ENCODE measurements at regions not wholly inside any gene's neighbourhood (a gene's known extent, or its start where the extent isn't known, plus 50 kb on each side); places are given as distances from the start of the nearest gene placed in this dataset.

- no peak for TF ChIP-seq ZNF274 (IDR thresholded peaks at IDR 0.05; ENCODE audit: borderline replicate concordance, low read depth, low read length)
- TF ChIP-seq ATF3 (IDR thresholded peaks at IDR 0.05), result no peak
- TF ChIP-seq ATF3 (CRISPR knock-in tag; conservative IDR thresholded peaks at IDR 0.05), result no peak
- no peak for TF ChIP-seq CAMTA2 (CRISPR knock-in tag; conservative IDR thresholded peaks at IDR 0.05)
- no peak for TF ChIP-seq TAF1 (IDR thresholded peaks at IDR 0.05; ENCODE audit: control insufficient read depth, extremely low read depth, insufficient read depth, low read length, severe bottlenecking)
These were observed 380.3 kb downstream of the SEC14L1 start for GRCh38 chr17:77521076-77521475.
